GM18909 (cell line): ENCODE measurements at regions not wholly inside any gene's neighbourhood (a gene's known extent, or its start where the extent isn't known, plus 50 kb on each side); places are given as distances from the start of the nearest gene placed in this dataset.

Experiments
- ATAC-seq: cut with Tn5 transposase; IDR thresholded peaks from one replicate; pipeline ENCODE4 v1.9.1; 2021; ENCODE audit warnings: mild to moderate bottlenecking; ENCODE audit not compliant: unreplicated experiment, poor library complexity

GRCh38 chr2:212914392-212914791, 237.0 kb downstream of the IKZF2 start:
- peak; percentile 32 for ATAC-seq

- no peak for ATAC-seq
Measured at GRCh38 chr2:212913640-212914306, 237.6 kb downstream of the IKZF2 start.

GRCh38 chr2:212912445-212913103, 238.8 kb downstream of the IKZF2 start:
- ATAC-seq: no peak

- ATAC-seq: peak; percentile 36
Measured at GRCh38 chr2:212911011-212911410, 240.4 kb downstream of the IKZF2 start.

GRCh38 chr2:212908682-212909435, 242.6 kb downstream of the IKZF2 start:
- ATAC-seq: no peak

GRCh38 chr2:212908031-212908430, 243.4 kb downstream of the IKZF2 start:
- no peak for ATAC-seq

- ATAC-seq: no peak
Measured at GRCh38 chr2:212906620-212907019, 244.8 kb downstream of the IKZF2 start.

GRCh38 chr2:212905640-212906201, 245.7 kb downstream of the IKZF2 start:
- ATAC-seq: no peak

GRCh38 chr2:212904646-212905045, 246.8 kb downstream of the IKZF2 start:
- ATAC-seq: no peak

GRCh38 chr2:212903413-212903812, 248.0 kb downstream of the IKZF2 start:
- ATAC-seq: no peak

GRCh38 chr2:212902421-212902820, 249.0 kb downstream of the IKZF2 start:
- no peak for ATAC-seq

GRCh38 chr2:212901604-212902275, 249.7 kb downstream of the IKZF2 start:
- no peak for ATAC-seq

GRCh38 chr2:212900715-212901114, 250.7 kb downstream of the IKZF2 start:
- ATAC-seq: no peak

- ATAC-seq: no peak
Measured at GRCh38 chr2:212898011-212898410, 253.4 kb downstream of the IKZF2 start.

GRCh38 chr2:212897296-212897695, 254.1 kb downstream of the IKZF2 start:
- ATAC-seq: no peak

GRCh38 chr2:212894026-212894425, 257.4 kb downstream of the IKZF2 start:
- no peak for ATAC-seq

GRCh38 chr2:212893216-212893615, 258.2 kb downstream of the IKZF2 start:
- ATAC-seq: no peak

GRCh38 chr2:212892193-212892592, 259.2 kb downstream of the IKZF2 start:
- no peak for ATAC-seq

- ATAC-seq: no peak
Measured at GRCh38 chr2:212891580-212891979, 259.8 kb downstream of the IKZF2 start.

- ATAC-seq: peak; percentile 45
Measured at GRCh38 chr2:212882626-212883025, 268.8 kb downstream of the IKZF2 start.
